ENCODE measurements at regions not wholly inside any gene's neighbourhood (a gene's known extent, or its start where the extent isn't known, plus 50 kb on each side); places are given as distances from the start of the nearest gene placed in this dataset.
"Not testable (repeated sequence)": the region's sequence is repeated elsewhere in the genome, so short reads cannot be mapped to it uniquely, and the experiment has no call there.

DNA sequence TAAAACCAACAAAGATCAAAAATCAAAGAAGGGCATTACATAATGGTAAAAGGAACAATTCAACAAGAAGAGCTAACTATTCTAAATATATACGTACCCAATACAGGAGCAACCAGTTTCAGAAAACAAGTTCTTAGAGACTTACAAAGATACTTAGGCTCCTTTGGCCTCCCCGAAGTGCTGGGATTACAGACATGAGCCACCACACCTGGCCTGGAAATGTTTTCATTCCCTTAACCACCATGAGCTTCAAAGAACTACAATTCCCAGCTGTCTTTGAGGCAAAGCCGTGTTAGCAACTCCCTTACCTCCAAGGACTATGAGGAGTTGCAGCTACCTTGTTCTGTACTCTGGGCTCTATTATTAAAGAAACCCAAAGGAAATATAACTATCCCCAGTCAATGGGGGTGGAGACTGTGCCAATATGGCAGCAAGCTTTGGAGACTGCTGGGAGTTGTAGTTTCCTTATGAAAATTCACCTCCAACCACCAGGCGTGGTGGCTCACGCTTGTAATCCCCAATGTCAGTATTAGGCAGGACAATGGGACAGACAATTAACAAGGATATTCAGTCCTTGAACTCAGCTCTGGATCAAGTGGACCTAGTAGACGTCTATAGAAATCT, 893.9 kb downstream of the SLC6A15 start:
- not testable (repeated sequence) for DNase-seq

DNA sequence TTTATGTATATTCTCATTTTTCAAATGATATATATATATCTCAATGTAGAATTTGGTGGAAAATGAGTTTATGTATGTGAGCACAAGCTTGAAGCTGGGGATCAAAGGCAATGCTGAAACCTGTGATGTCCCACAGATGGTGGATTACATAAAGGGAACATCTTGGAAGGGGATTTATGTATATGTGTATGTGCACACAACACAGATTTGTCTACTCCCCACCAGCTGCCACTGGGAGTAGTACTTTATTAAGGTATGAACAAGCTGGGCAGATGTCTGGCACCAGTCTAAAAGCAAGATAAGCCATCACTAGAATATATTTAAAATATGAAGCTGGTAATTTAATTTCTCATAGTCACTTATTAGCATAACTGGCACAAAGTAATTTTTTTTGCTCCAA, 895.6 kb downstream of the SLC6A15 start:
- no peak for DNase-seq

DNA sequence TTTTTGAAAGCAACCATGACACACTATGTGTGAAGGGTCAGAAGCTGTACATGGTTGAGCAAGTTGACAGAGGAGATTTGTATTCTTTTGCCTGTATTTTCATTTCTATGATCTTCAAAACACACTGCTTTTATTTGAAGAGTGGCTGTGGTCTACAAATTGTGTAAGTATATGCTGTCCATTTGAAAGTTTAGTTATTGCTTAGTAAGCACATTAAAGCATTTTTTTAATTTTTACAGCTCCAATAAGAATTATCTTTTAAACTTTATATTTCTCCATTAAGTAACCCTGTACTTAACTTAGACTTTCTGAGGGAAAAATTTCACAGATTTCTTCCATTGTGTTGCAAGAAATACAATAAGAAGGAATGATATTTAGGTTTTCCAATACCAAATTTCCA, 915.2 kb downstream of the SLC6A15 start:
- DNase-seq = no peak

DNA sequence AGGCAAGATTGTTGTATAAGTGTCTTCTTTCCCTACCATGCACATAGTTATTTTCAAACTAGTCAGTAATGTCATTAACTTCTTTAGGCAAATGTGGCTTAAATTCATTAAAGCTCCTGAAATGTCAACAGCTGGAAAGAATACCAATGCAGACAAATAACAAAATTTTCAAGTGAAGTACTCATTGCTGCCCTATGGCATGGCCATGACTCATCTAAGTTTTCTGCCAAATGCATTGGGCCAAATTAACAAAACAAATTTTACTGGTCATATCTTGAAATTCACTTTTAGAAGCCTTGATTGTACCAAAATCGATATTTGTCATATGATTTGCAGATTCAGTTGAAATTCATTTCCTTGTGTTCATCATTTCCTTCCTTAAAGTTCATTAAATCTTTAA, 915.9 kb downstream of the SLC6A15 start:
- no peak for DNase-seq

DNA sequence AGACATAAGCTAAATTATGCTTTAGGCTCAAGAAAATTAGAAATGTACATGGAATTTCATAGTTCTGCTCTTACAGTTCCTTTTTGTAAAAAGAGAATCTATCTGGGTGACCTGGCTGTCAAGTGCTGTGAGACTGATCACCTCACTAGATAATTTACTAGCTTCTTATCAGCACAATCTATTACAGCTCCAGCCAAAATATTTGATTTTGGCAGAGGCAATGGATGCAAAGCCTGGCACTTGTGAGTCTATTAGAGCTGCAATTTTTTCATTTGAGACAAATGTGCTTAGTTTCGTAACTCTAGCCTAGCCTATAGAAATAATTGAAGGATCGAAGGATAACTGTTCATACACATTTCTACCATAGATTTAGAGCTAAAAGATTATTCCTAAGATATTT, 927.5 kb downstream of the SLC6A15 start:
- DNase-seq = peak; percentile 89

DNA sequence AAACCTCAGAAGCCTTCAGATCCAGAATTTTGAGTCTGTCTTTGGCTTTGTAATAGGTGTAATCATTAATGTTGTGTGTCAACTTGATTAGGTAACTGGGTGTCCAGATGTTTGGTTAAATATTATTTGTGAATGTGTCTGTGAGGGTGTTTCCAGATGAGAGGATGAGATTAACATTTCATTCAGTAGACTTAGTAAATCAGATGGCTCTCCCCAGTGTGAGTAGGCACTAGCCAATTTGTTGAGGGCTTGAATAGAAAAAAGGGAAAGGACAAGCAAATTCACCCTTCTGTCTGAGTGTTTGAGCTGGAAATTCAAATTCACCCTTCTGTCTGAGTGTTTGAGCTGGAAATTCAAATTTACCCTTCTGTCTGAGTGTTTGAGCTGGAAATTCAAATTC, 932.2 kb downstream of the SLC6A15 start:
- DNase-seq = no peak

DNA sequence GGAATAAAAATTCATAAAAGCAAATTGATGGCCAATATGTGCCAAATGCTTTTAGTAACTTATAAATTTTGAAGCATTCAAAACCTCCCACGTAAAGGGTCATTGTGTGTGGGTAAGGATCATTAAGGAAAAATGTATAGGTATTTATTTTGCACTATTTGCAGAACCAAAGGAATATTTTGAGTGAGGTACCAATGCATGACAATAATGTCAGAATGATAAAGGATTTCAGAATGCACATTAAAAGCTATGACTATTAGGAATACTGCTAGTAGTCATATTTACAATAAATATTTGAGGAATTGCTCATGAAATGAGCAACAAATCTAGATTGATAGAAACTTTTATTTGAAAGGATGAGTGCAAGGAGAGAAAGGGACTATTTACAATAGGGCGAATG, 932.8 kb downstream of the SLC6A15 start:
- DNase-seq = no peak

DNA sequence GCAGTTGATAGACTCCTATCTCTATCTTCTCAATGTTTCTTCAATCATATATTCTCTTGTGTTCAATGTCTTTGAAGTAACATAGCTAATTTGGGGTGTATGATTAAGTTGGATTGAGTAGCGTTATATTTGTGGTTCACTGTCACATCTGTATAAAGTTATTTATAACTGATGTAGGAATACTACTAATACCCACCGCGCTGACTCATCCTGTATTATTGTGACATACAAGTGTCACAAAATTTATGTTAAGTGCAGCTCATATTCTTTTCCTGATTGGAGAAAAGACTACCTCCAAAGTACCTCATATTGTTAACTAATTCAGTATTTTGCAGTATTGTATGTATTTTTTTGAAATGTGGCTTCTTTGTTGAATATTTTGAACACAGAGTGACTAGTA, 940.8 kb downstream of the SLC6A15 start:
- DNase-seq = no peak

DNA sequence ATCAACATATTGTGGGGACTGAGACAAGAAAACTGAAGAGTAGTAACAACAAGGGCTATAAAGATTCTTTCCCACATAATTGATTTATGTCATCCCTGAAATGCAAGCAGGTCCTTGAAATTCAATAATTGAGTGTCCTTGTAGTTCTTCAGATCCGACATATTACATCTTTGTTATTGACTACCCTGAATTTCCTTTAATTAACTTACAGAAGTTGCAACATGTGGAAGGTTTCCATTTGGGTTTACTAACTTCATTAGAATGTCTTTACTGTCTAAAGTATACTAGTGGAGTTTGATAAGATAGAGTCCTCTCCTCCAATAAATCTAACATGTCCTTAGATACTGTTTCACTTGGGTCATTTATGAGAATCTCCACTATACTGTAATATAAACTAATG, 951.8 kb downstream of the SLC6A15 start:
- DNase-seq = no peak

DNA sequence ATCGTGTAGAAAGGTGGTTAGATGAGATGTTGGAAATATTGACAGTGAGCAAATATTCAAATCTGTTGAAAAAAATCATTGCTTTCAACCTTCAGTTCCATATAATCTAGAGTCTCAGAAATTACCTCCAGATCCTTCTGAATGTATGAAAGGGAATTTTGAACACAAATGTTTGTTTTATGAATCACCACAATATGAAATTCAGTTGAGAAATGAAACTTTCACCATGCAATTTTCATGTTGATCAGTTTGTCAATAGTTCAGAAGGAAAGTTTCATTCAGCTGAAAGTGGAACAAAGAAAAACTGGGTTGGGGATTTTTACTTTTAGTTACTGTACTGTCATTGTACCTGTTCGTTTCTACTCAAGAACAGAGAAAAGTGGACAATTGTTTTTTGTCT, 953.6 kb downstream of the SLC6A15 start:
- no peak for DNase-seq

DNA sequence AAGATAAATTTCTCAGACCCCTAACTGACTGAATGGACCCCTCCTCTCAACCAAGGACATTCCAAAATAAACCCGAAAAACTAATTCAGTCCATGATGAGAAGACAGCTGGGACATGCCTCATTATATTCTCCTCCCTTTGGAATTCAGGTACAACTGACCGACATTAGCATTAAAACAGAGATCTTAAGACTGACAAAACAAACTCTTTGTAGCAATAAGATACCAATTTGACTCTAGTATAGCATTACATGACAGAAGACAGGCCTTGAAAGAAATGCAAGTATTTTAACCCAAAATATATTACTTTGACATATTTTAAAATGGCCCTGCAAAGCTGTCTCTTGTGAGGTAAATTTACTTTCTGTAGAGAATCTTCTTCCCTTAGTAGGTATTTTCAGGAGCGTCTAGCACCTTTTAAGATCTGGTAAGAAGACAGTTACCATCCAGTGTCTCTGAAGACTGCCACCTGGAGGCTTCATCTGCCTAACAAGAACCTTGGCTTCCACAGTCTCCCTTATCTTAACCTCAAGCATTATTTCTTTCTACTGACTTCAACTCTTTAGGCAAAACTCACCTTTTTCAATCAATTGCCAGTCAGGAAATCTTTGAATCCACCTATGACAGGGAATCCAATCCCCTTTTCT, 957.5 kb downstream of the SLC6A15 start:
- no peak for DNase-seq

DNA sequence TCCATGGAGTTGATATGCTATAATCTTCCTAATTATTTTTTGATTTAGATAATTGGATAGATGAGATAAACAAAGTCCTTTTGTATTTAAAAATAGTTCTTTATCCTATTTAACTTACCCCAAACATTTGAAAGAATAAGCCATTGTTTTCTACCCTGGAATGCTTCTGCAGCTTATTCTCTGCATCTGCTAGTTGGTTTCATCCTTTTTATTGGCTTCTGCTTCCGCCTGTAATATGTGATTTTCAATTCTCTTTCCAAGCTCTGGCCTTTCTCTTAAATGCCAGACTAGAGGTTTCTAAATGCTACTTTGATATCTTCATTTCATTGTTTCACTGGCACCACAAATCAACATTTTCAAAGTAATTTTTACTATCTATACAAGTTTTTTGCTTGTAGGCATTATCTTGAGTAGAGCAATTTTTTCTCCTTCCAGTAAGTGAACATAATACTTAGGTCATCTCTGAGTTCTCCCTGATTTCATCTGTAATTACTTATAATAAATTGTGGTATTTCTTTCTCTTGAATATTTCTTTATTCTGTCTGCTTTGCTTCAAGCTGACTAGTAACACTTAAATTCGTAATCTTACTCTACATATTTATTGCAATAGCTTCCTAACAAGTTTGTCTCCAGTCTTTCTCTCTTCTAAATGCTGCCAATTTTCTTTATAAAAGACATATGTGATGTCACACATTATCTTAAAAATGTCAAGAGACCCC, 958.4 kb downstream of the SLC6A15 start:
- no peak for DNase-seq

DNA sequence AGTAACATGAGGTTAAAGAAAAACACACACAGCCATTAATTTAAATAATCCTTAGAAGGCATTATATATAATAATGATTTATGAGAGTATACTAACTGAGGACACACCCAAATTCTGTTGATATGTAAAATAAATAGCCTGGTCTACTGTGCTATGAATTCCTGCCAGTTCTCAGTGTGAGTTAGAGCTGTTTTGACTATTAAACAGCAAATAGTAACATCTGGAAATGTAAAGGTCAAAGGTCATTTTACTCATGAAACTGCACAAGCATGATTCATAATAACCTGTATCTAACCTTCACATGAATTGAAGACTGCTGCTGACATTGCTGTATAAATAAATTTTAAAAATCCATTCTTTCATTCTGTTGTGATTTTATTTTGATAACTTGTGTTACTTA, 966.7 kb downstream of the SLC6A15 start:
- no peak for DNase-seq

DNA sequence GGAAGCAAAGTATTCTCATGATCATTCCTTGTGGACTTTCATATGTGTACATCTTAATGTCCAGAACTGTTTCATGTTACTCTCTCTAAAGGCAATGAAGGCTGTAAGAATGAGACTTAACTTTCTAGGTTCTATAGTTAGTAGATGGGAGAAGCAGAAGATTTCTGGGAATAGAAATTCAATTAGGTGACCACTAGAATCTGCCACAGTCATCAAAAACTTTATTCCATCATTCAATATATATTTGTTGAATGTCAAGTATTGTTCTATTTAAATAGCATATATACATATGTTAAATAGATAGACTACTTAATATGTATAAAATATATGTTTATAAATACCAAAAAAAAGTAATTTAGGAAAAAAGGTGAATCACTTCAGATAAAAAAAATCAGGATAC, 972.9 kb downstream of the SLC6A15 start:
- DNase-seq = no peak

DNA sequence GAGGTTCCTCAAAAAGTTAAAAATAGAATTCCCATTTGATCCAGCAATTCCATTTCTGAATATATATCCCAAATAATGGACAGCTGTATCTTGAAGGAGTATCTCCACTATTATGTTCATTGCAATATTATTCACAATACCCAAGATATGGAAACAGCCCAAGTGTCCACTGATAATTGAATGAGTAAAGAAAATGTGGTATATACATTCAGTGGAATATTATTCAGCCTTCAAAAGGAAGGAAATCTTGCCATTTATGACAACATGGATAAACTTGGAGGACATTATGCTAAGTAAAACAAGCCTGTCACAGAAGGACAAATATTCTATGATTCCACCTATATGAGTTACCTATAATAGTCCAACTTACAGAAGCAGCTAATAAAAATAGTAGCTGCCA, 979.0 kb downstream of the SLC6A15 start:
- DNase-seq = no peak

DNA sequence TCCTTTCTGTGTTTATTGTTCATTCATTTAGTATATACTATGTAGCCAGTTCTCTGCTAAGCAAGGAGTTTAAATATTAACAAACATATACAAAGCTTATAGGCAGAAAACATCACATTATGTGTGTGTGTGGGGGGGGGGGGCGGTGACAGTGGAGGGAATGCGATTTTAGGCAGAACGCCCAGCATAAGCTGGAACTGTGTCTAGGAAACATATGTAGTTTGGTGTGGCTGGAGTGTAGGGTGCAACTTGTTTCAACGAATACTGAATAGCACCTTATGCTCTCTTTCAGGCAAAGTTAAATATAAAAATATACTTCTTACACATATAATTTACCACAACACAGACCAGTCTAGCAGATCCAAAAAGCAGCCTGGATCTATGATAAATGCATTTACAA, 980.6 kb downstream of the SLC6A15 start:
- no peak for DNase-seq

DNA sequence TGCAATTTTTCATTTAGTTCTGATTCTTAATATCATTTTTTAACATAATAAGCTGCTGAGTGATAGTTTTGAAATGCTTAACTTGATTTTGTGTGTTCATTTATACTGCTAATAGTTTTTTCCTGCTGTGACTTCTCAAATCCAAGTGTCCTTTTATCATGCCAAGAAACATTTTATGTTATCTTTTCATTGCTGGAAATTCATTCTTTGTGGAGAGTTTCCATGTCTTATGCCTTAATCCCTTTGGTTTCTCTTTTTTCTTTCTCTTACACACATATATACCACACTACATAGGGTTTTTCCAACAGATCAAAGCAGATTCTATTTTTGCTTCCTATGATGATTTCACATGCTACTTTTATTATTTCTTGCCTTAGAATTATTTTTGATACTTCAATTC, 981.1 kb downstream of the SLC6A15 start:
- no peak for DNase-seq

DNA sequence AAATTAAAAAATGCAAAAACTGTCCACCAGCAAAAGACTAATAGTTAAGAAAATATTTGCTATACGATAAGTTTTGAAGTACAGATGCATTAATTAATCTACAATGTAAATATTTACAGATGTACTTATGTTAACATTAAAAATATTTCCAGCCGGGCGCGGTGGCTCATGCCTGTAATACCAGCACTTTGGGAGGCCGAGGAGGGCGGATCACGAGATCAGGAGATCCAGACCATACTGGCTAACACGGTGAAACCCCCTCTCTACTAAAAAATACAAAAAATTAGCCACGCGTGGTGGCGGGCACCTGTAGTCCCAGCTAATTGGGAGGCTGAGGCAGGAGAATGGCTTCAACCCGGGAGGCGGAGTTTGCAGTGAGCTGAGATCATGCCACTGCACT, 982.8 kb downstream of the SLC6A15 start:
- not testable (repeated sequence) for DNase-seq

DNA sequence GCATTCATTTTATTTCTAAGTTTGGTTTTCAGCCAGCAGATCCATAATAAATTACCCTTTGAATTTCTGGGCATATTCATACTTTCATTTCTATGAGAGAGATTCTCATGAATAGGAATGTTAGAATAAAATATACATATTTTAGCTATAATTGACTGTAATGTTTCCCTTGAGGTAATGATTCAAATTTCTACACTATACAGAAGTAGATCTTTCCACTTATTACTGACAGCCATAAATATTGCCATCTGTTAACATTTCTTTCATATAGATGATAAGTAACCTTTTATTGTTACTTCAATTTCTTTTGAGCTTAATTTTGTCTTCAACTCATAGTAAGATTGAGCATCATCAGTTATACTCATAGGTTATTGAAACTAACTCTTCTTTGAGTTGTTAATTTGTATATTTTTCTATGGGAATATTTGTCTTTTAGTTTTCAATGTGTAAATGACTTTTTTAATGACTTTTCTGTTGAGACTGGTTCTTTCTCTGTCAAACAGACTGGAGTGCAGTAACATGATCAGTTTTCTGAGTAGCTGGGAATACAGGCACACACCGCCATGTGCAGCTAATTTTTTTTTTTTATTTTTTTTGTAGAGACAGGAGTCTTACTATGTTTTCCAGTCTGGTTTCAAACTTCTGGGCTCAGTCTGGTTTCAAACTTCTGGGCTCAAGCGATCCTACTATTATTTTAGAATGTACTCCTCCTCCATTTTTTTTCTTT, 991.6 kb downstream of the SLC6A15 start:
- no peak for DNase-seq

DNA sequence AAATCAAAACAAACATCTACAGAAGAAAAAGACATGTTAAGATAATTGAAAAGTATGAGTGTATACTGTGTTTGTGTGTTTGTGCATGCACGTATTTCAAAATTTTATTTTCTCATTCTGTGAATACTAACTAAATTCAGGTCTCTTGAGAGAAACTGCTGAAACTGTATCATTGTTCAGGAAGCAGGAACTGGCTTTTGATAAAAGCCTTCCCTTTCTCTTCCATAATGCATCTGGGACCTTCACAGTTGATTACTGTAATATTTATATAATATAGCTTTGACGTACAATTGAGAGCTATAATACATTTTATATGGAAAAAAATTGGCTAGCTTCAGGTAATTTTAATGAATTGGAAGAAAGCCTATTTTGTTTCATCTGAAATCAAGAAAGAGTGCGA, 993.5 kb downstream of the SLC6A15 start:
- no peak for DNase-seq

DNA sequence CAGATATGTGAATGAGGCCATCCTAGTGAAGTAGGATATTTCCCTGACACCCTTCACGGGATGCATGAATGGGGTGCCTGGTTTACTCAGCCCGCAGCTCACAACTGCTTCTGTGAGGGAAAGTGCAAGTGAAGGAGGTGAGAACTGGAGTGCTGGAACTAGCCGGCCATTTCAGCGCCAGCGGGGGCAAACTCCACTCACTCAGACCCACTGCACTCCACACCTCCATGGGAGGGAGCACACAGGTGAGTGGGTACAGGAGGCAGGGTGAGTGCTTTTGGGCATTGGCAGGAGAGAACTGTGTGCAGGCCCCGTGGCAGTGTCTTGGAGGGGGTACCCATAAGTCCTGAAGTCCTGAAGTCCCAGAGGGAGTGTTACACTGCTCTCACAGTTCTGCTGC, 1008.4 kb downstream of the SLC6A15 start:
- DNase-seq = no peak

DNA sequence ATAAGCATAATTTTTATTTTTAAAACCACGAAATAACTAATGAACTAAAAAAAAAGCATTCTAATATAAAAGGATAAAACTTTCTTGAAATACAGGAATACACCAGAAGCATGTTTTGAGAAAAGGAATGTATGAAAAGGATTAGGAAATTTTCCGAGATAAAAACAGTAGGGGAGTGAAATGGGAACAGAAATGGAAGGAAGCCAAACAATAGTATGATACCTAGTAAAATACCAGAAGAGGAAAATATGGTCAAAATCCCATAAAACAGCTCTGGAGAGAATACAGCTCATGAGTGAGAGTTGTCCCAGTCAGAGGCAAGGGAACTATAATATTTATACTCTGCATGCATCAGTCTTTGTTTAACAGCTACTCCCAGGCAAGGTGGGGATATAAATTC, 1016.2 kb downstream of the SLC6A15 start:
- DNase-seq = no peak

DNA sequence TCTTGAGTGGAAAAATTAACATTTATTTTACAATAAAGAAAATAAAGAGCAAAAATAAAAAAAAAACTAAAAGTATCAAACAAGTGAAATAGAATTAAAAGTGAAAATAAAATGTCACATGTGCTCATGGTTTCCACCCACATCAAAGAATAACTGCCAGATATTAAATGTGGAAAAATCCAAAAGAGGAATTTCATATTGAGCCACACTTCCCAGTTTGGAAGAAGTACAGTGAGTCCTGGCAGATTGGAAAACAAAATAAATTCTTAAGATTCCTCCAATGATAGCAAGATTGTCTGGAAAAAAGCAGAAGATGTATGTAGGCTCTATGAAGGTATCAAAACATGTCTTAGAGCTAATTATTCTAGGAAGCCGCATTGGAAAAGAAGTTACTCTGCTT, 1019.5 kb downstream of the SLC6A15 start:
- no peak for DNase-seq

DNA sequence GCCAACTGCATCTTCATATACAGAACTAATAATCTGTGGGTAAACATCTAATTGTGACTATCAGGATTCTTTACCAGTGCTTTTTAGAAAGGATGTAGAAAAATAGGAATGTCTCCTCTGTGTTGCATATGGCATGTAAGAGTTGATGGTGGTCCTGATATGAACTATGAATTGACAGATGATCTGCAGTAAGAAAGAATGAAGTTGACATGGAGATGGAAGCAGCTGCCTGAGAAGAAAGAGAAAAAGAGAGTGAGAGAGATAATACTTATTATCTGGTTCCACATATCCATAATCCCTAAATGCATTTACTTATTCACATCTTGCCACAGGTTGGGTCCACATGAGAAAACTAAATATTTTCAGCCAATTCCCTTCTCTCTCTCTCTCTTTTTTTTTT, 1022.9 kb downstream of the SLC6A15 start:
- no peak for DNase-seq

Measured in NCI-H1105 treated with DMSO at 0.1 percent for 48 hours (cell line).